COLO668 (cell line): ENCODE measurements at regions not wholly inside any gene's neighbourhood (a gene's known extent, or its start where the extent isn't known, plus 50 kb on each side); places are given as distances from the start of the nearest gene placed in this dataset.
"Not testable (repeated sequence)": the region's sequence is repeated elsewhere in the genome, so short reads cannot be mapped to it uniquely, and the experiment has no call there.

Source experiments
- DNase-seq: peaks from one replicate; lab custom pipeline; 2025; ENCODE audit not compliant: unreplicated experiment; lab: John Stamatoyannopoulos, UW

DNA sequence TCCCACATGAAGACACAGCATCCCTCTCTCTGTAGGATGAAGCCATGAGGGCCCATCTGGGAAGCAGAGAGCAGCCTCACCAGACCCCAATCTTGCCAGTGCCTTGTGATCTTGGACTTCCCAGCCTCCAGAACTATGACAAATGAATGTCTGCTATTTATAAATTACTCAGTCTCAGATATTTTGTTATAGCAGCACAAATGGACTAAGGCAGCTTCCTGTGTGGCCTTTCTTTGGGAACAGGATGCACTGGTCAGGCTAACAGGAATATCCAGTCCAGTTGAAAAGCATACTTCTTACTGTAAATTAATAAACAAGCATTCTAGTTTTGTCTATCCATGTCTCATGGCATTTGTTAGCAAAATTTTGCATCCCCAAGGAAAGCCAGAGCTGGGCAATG is 134.1 kb upstream of the ETV3 start:
- DNase-seq, result no peak

DNA sequence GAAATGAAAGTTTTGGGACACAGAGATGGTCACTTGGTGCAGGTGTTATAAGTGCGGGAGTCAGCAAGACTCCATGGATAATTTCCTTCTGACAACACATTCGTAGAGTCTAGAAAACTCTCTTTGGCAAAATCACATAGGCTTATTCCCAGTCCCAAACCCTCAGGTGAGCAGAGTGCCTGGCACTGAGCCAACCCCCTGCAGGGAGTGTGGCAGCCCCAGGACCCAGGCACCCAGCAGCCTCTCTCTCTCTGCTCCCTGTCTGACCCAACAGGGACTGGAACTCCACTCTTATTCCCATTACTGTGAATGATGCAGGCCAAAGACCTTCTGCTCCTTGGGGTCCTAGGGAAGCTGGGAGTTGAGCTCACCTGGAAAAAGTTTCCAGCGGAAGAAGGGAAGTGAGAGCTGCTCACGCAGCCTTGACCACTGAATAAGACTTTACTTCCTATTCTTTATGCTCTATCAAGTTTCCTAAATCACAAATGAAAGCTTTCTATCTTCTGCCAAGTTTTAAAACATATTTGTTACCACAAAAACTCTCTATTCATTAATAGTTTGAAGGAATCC is 132.6 kb upstream of the ETV3 start:
- peak; percentile 70 for DNase-seq

DNA sequence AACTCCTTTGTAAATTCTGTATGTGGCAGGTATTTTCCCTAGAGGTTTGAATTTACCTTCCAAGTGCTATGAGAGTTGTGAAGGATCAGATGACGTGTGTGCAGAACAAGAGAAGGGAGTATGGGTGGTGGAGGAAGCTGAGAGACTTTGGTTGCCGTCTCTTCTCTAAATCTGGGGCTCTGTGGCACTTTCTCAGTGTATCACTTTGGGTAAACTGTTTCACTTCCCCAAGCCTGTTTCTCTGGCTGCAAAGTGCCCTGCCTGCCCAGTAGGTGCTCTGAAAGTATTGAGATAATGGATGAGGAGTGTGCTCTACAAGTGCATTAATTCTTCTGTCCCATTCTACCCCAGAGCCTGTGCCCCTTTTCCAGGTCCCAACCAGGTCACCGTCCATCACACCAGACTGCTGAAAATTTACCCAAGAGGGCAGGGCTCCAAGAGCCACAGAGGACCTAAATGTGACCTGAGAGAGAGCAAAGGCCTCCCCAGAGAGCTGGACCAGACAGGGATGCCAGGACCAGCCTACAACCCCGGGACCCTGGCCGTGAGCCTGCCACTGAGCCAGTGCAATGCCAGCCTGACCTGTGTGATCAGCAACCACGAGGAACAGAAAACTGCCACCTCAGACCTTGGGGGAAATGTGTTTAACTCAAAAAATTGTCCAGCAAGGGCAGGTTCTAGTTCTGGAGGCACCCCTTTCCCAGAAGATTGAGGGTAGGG is 131.6 kb upstream of the ETV3 start:
- DNase-seq, result no peak

DNA sequence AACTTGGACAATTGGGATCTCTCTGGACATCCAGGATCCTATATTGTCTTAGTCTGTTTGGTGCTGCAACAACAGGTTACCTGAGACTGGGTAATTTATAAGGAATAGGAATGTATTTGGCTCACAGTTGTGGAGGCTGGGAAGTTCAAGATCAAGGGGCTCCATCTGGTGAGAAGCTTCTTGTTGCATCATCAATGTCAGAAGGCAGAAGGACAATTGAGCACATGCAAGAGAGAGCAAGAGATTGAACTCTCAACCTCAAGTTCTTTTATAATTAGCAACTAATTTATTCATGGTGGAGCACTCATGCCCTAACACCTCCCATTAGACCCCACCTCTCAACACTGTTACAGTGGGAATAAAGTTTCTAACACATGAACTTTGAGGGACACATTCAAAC is 124.7 kb upstream of the ETV3 start:
- DNase-seq, result no peak

DNA sequence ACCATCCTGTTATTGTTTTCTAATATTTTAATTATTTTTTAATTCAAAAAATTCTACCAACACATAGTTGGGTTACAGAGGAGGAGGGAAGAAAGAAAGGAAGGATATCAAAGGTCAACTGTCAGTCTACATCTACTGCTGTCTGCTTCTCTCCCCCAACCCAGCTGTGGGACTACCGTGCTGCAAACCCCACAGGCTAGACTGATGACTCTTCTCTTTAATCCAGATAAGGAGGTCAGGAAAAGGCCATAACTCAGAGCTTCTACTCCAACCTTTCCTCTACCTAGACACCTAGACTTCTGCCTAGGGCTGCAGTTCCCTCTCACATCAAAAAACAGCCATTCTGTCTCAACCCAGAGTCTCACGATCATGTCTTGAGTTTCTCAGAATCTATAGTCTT is 124.2 kb upstream of the ETV3 start:
- no peak for DNase-seq

DNA sequence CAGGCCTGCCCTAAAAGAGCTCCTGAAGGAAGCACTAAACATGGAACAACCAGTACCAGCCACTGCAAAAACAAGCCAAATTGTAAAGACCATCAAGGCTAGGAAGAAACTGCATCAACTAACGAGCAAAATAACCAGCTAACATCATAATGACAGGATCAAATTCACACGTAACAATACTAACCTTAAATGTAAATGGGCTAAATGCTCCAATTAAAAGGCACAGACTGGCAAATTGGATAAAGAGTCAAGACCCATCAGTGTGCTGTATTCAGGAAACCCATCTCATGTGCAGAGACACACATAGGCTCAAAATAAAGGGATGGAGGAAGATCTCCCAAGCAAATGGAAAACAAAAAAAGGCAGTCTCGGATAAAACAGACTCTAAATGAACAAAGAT is 117.7 kb upstream of the ETV3 start:
- not testable (repeated sequence) for DNase-seq

DNA sequence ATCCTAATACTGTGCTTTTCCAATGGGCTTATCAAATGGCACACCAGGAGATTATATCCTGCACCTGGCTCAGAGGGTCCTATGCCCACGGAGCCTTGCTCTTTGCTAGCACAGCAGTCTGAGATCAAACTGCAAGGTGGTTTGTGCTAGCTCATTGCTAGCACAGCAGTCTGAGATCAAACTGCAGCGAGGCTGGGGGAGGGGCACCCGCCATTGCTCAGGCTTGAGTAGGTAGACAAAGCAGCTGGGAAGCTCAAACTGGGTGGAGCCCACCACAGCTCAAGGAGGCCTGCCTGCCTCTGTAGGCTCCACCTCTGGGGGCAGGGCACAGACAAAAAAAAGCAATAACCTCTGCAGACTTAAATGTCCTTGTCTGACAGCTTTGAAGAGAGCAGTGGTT is 116.0 kb upstream of the ETV3 start:
- not testable (repeated sequence) for DNase-seq

DNA sequence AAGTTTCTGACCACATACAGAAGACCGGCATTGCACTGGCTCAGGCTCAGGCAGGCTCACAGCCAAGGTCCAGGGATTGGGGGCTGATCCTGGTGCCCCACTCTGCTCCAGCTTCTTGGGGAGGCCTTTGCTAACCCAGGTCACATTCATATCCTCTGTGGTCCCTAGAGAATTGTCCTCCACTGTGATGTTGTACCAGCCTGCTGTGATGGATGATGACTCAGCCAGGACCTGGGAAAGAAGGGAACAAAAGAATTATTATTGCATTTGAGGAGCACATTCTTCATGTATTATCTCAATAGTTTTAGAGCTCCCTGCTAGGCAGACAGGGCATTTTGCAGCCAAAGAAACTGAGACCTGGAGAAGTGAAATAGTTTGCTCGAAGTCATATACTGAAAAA is 114.3 kb upstream of the ETV3 start:
- no peak for DNase-seq

DNA sequence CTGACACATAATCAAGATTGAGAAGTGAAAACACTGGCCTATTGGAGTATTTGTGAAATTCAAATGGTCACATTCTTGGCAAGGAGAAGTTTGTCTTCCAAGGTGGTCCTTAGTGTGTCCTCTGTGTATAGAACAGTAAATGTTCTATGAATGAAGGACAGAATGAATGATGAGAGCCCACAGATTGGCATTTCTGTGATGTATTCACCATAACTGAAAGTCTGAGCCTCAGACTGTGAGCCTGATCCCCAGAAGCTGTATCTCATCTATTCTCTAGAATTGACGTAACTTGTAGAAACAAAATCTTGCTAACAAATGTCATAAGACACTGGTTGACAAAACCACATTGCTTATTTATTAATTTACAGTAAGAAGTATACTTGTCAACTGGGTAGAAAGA is 111.5 kb upstream of the ETV3 start:
- DNase-seq, result no peak

DNA sequence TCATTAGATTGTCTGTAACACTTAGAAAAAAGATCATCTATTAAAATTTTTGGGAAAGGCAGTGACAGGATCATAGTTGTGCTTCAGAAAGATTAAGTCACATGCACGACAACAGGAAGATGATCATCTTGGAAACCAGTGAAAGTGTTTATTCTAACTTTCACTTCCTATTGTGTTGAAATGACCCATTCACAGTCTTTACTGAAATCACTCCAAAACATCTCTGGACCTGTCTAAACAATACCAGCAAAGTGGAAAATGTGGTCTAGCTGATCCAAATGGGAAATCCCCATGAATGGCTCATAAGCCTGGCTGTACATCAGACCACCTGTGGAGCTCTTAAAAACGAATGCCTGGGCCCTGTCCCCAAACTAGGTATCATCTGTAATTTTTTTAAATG is 111.1 kb upstream of the ETV3 start:
- DNase-seq, result no peak

DNA sequence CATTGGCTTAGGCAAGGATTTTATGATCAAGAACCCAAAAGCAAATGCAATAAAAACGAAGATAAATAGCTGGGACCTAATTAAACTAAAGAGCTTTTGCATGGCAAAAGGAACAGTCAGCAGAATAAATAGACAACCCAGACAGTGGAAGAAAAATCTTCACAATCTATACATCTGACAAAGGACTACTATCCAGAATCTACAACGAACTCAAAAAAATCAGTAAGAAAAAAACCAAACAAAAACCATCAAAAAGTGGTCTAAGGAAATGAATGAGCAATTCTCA is 109.5 kb upstream of the ETV3 start:
- DNase-seq, result not testable (repeated sequence)

DNA sequence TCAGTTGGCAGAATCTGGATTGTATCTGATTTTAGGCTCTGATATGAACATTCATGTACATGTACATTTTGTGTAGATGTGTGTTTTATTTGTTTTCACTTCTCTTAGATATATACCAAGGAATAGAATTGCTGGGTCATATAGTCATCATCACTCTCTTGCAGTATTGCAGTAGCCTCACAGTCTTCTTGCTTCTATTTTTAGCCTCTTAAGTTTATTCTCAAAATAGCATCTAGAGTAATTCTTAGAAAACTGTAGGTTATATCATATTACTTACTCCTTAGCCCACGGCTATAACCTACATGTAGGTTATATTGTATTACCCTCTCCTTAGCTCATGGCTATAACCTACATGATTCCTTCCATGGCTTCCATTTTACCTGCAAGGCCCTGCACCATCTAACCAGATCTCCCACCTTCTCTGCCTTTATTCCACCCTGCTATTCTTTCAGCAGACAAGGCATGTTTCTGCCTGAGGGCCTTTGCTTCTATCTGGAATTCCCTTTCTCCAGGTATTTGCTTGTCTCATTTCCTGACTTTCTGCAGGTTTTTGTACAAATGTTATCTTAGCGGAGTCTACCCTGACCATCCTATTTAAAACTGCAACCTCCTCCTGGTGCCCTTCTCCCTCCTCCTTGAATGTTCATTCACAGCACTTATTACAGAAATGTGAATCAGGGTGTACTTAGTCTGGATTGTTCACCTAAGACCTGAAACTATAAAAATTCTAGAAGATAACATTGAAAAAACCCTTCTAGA is 109.0 kb upstream of the ETV3 start:
- DNase-seq, result no peak

DNA sequence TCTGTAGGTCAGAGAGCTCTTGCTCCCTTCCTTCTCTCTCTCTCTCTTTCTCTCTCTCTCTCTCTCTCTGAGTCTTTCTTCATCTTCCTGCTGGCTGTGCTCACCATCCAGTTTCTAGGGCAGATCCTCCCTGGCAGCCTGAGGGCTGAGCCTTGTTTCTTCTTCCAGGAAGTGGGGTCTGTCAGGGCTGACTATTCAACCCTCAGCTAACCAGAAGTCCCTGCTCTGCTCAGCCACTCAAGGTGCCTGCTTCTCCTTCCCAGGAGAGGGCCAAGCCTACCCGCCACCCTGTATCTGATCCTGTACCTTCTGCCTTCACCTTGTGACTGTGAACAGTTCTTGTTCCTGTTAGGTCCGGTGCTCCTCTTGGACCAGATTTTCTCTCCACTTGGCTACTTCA is 107.6 kb upstream of the ETV3 start:
- DNase-seq, result no peak

DNA sequence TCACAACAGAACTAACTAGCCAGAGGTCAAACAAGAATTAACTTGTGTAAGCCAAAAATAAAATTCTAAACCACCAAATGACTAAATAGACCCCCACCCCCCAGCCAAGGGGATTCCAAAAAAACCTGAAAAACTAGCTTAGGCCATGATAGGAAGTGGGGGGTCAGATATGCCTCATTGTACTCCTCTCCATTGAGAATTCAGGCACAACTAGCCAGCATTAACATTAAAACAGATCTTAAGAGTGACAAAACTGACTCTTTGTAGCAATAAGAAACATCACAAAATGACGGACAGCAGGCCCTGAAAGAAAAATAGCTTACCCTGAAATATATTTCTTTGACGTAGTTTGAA is 103.0 kb upstream of the ETV3 start:
- no peak for DNase-seq

DNA sequence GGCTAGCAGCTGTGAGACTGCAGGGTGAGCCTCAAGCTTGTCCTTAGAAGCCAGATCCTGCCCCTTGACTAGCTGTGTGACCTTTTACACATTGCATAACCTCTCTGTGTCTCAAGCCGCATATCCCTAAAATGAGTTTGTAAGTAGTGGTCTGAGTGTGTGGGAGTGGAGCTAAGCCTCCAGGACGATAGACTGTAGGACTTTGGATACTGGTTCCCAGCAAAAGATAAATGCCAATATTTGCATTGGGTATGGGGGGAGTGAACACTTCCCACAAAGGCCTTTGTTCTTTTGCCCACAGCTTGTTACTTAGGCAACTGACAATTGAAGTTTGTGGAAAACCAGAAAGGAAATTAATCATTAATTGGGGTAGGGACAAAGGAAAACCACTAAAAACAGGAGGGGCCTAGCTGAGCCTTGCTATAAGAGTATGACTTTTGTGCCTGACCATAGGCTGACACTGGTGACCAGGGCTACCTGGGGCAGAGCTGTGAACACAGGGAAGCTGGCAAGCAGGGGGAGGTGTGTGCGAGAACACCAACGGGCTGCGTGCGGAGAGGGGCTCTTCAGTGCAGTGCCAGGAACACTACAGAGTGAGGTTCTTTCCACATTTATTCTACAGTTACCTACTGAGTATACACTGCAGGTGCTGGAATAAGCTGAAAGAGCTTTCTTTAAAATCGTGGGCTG is 102.4 kb upstream of the ETV3 start:
- peak; percentile 82 for DNase-seq

DNA sequence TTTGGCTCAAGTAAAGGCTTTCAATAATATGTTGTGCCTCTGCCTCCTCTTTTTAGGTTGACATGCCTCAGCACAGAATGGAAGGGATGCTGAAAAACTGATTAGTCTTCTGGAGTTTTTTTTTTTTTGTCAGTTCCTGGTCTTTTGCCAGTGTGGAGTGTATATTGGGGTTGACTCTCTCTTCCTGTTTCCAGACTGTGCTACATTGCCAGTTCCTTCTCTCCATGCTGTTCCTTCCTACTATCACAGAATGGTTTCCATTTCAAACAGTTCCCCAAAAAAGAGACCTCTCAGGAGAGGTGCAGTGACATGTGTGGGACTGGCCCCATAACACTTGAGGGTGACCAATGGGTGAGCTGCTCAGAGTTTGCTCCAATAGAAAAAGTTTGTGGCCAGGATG is 101.7 kb upstream of the ETV3 start:
- DNase-seq, result no peak

DNA sequence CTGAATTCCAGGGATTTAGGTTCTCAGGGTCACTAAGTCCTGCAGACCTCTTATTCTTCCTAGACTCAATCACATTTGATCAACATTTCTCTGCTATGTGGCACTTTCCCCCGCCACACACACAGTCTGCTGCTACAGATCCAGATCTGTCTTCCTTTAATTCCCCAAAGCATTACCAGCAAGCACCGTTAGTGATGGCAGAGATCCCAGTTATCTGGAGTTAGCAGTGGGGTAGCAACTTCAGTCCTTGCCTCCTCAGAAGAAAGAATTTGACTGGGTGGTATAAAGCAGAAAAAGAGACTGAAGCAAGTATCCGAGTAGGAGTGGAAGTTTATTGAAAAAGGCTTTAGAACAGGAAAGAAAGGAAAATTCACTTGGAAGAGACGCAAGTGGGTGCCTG is 100.4 kb upstream of the ETV3 start:
- DNase-seq, result no peak

DNA sequence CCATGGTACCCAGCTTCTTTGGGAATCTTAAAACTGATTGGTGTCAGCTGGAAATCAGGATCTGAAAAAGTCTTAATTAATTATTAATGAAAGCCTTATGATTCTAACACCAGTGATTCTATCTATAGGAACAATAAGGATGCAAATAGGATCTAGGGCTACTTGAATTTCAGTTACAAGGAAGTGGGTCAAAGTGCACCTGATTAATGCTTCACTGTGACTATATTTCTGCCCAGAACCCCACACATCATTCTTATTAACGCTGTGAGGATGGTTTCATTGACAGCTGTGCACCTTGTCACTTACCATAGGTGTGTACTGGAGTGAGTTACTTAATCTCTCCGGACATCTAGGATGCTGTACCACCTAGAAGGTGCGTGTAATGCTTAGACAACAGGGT is 99.8 kb upstream of the ETV3 start:
- no peak for DNase-seq

DNA sequence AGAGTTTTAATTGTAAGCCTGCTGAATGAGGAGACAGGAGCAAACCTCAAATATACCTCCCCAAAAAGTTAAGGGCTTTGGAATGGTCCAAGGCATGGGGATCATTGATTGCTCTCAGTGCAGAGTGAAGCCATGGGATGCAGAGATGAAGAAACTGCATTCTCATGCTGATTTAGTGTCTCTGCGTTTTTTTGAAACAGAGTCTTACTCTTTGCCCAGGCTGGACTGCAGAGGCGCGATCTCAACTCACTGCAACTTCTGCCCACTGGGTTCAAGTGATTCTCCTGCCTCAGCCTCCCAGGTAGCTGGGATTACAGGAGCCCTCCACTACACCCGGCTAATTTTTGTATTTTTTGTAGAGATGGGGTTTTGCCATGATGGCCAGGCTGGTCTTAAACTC is 99.3 kb upstream of the ETV3 start:
- no peak for DNase-seq

DNA sequence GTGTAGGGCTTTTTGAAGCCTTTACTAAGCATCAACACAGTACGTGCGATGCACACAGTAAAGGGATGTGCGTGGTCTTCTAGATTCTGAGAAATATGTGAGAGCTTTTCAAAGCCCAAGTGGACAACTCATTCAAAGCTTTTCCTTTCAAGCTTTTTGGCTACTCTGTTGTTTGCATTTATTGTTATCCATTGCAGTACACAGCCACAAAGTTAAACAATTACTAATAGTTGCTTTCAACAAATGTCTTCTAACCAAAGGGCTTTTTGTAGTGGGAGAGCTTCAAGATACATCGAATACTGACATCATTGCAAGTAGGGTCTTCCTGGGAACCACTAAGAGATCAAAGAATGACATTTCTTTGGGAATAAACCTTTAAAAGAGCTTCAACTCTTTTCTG is 97.9 kb upstream of the ETV3 start:
- no peak for DNase-seq

DNA sequence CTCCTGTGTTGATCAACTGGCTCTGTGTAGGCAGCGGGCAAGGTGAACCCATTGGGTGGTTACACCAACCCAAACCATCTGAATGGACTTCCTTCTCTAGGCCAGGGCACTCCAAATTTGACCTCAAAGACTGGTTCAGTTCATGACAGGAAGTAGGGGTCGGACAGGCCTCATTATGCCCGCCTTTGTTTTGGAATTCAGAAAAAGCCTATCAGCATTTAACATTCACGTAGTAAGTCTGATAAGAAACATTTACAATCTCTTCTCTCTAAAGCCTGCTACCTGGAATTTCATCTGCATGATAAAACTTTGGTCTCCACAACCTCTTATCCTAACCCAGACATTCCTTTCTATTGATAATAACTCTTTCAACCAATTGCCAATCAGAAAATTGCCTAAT is 97.1 kb upstream of the ETV3 start:
- DNase-seq, result no peak

DNA sequence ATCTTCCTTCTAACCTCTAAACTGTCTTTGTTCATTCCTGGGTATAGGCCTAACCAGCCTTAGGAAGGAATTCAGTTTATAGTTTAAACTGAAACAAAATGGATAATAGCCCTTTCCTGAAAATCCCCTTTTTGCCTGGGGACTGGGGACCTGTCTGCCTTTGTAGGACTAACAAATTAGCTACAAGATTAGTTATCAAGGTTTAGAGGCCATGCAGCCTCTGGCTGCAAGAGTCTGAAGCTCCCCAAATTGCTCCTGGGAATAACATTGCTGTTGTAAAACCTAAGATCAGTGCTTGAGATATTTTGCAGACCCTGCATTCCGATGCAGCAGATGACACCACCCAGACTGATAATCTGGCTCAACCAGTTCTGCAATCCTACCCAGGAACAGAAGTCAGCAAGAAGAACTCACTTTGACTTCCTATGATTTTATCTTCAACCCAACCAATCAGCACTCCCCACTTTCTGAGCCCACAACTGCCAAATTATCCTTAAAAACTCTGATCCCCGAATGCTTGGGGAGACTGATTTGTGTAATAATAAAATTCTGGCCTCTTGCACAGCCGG is 96.6 kb upstream of the ETV3 start:
- no peak for DNase-seq
